Tibial nerve (tissue), 4 donors: ENCODE measurements at regions not wholly inside any gene's neighbourhood (a gene's known extent, or its start where the extent isn't known, plus 50 kb on each side); places are given as distances from the start of the nearest gene placed in this dataset.

ENCODE experiments used
- DNase-seq, 2 donors: peaks; one replicate each; pipeline ENCODE4 v3.0.0-alpha.2; 2019; ENCODE audit warnings: low spot score in 2 of 2
- H3K27ac ChIP-seq, 4 donors: fragments of 200-600 bp; sonication (generic) in 3 of 4; one replicate each; pipeline ENCODE4 v1.5.1; 2017 to 2019; ENCODE audit warnings: mild to moderate bottlenecking in 1 of 4
- H3K27me3 ChIP-seq, 2 donors: fragments of 200-600 bp; sonication (generic) in 1 of 2; one replicate each; pipeline versions ENCODE4 v1.5.1 to v1.6.0; 2017 to 2019
- H3K36me3 ChIP-seq, 3 donors: fragments of 200-600 bp; sonication (generic); one replicate each; pipeline ENCODE4 v1.5.1; 2018 to 2019
- H3K4me1 ChIP-seq, 4 donors: fragments of 200-600 bp; sonication (generic) in 3 of 4; one replicate each; pipeline ENCODE4 v1.5.1; 2017 to 2019
- H3K4me3 ChIP-seq, 4 donors: fragments of 200-600 bp; sonication (generic) in 3 of 4; one replicate each; pipeline ENCODE4 v1.5.1; 2017 to 2019; ENCODE audit warnings: mild to moderate bottlenecking in 1 of 4, moderate library complexity in 1 of 4
- H3K9me3 ChIP-seq, 4 donors: fragments of 200-600 bp; sonication (generic) in 3 of 4; one replicate each; pipeline ENCODE4 v1.5.1; 2017 to 2019
- EP300 ChIP-seq, 2 donors: sonication (generic); formaldehyde crosslinking; IDR thresholded peaks; one replicate each; pipeline ENCODE4 v1.6.1; 2017; ENCODE audit warnings: antibody characterized with exemption in 2 of 2, mild to moderate bottlenecking in 1 of 2
- POLR2A ChIP-seq, 2 donors: fragments of 450-650 bp; IDR thresholded peaks; one replicate each; pipeline ENCODE4 v1.6.1; 2017; ENCODE audit warnings: antibody characterized with exemption in 2 of 2, mild to moderate bottlenecking in 2 of 2, moderate library complexity in 2 of 2
- WGBS, 2 donors: methylation state at CpG; one replicate each; pipeline ENCODE4 v1.1.5; 2018; 5-methylcytosine and 5-hydroxymethylcytosine counted together
- TF ChIP-seq, protein P1 (sequence below), 5 experiments: fragments of 200-600 bp in 3 of 5; fragments of 450-650 bp in 2 of 5; sonication (generic) in 3 of 5; IDR thresholded peaks; one replicate each; pipeline ENCODE4 v1.5.1; 2016 to 2019; ENCODE audit warnings: antibody characterized with exemption in 5 of 5, mild to moderate bottlenecking in 3 of 5, moderate library complexity in 2 of 5

GRCh38 chr5:28855626-28856025 is 1817.2 kb upstream of the CDH9 start:
- Histone ChIP-seq H3K36me3 (no peaks in the 10 kb centered on the region), H3K4me1 (no peaks in the 10 kb centered on the region), H3K27me3 (no peaks in the 10 kb centered on the region), H3K27ac (no peak overlapping the region), H3K4me3 (no peak overlapping the region), H3K9me3 (no peaks in the 10 kb centered on the region)
- WGBS, 2 donors, result 66 to 77% methylated on average over 1 of the region's 1 CpG
- DNase-seq, result no peak
- TF ChIP-seq, protein P1, sequence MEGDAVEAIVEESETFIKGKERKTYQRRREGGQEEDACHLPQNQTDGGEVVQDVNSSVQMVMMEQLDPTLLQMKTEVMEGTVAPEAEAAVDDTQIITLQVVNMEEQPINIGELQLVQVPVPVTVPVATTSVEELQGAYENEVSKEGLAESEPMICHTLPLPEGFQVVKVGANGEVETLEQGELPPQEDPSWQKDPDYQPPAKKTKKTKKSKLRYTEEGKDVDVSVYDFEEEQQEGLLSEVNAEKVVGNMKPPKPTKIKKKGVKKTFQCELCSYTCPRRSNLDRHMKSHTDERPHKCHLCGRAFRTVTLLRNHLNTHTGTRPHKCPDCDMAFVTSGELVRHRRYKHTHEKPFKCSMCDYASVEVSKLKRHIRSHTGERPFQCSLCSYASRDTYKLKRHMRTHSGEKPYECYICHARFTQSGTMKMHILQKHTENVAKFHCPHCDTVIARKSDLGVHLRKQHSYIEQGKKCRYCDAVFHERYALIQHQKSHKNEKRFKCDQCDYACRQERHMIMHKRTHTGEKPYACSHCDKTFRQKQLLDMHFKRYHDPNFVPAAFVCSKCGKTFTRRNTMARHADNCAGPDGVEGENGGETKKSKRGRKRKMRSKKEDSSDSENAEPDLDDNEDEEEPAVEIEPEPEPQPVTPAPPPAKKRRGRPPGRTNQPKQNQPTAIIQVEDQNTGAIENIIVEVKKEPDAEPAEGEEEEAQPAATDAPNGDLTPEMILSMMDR (IDR thresholded peaks at IDR 0.05), result no peak
- no peak for TF ChIP-seq EP300 (IDR thresholded peaks at IDR 0.05)
- no peak for TF ChIP-seq POLR2A (IDR thresholded peaks at IDR 0.05)

DNA sequence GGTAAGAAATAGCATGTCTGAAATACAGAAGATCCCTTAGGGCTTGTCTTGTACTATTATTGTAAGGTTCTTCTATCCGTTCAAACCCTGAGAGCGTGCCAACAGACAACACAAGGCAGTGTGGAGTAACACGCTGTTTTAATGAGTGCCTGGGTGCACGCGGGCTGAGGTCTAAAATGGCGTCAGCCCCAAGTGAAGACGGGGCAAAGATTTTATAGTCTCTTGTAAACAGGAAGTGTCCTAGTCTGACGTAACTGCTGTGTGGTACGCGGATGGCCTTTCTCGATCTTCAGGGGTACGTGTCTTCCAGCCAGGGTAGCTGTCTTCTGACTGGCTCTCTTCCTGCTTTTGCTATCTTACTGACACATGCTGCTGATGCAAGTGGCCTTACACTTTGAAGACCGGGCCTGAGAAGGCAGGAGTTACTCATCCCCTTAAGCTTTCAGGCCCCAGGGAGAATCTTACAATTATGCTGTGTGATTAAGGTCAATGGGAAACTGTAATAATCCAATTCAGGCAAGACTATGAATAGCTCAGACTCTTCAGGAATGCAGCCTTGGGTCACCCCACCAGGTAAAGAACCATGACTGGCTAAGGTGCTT is 1812.0 kb upstream of the CDH9 start:
- no peaks in the 10 kb centered on the region for H3K36me3 ChIP-seq
- TF ChIP-seq, protein P1 (IDR thresholded peaks at IDR 0.05), result no peak
- TF ChIP-seq EP300 (IDR thresholded peaks at IDR 0.05) (no peak), POLR2A (IDR thresholded peaks at IDR 0.05) (no peak)
- no peak for DNase-seq
- no peak overlapping the region for H3K4me3 ChIP-seq
- WGBS, 2 donors, result 89 to 90% methylated on average over 13 of the region's 13 CpGs
- H3K4me1 ChIP-seq, result no peaks in the 10 kb centered on the region
- H3K9me3 ChIP-seq, result no peaks in the 10 kb centered on the region
- H3K27me3 ChIP-seq, result no peaks in the 10 kb centered on the region
- H3K27ac ChIP-seq, result no peak overlapping the region

DNA sequence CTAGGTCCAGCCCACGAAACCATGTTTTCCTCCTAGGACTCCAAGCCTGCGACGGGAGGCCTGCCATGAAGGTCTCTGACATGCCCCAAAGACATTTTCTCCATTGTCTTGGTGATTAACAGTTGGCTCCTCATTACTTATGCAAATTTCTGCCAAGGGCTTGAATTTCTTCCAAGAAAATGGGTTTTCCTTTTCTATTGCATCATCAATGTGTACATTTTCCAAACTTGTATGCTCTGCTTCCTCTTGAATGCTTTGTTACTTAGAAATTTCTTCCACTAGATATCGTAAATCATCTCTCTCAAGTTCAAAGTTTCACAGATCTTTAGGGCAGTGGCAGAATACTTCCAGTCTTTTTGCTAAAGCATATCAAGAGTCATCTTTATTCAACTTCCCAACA is 1792.7 kb upstream of the CDH9 start:
- Histone ChIP-seq H3K36me3 (no peaks in the 10 kb centered on the region), H3K4me1 (no peaks in the 10 kb centered on the region), H3K9me3 (no peaks in the 10 kb centered on the region), H3K27me3 (no peaks in the 10 kb centered on the region), H3K27ac (no peak overlapping the region), H3K4me3 (no peak overlapping the region)
- WGBS, 2 donors, result 80 to 88% methylated on average over 4 of the region's 4 CpGs
- no peak for DNase-seq
- TF ChIP-seq EP300 (IDR thresholded peaks at IDR 0.05) (no peak), POLR2A (IDR thresholded peaks at IDR 0.05) (no peak)
- TF ChIP-seq, protein P1 (IDR thresholded peaks at IDR 0.05), result no peak

GRCh38 chr5:28823231-28823630 is 1784.8 kb upstream of the CDH9 start:
- no peak overlapping the region for H3K4me3 ChIP-seq
- no peaks in the 10 kb centered on the region for H3K4me1 ChIP-seq
- H3K36me3 ChIP-seq, result no peaks in the 10 kb centered on the region
- H3K27me3 ChIP-seq, result no peaks in the 10 kb centered on the region
- no peak overlapping the region for H3K27ac ChIP-seq
- 94 to 100% methylated on average over 1 of the region's 1 CpG for WGBS, 2 donors
- peaks cover 0 to 10% (median 0%) of the 10 kb centered on the region in 4 donors for H3K9me3 ChIP-seq
- no peak for DNase-seq
- TF ChIP-seq, protein P1 (IDR thresholded peaks at IDR 0.05), result no peak
- TF ChIP-seq POLR2A (IDR thresholded peaks at IDR 0.05) (no peak), EP300 (IDR thresholded peaks at IDR 0.05) (no peak)

DNA sequence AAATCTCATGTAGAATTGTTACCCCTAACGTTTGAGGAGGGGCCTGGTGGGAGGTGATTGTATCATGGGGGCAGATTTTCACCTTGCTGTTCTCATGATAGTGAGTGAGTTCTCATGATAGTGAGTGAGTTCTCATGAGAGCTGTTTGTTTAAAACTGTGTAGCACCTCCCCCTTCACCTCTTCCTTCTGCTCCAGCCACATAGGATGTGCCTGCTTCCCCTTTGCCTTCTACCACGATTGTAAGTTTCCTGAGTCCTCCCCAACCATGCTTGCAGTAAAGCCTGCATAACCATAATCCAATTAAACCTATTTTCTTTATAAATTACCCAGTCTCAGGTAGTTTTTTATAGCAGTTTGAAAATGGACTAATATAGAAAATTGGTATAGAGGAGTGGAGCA is 1783.7 kb upstream of the CDH9 start:
- WGBS, 2 donors, result 46 to 55% methylated on average over 2 of the region's 2 CpGs
- Histone ChIP-seq H3K36me3 (no peaks in the 10 kb centered on the region), H3K9me3 (peaks cover 0 to 10% (median 0%) of the 10 kb centered on the region in 4 donors), H3K27ac (no peak overlapping the region), H3K4me1 (no peaks in the 10 kb centered on the region), H3K27me3 (no peaks in the 10 kb centered on the region), H3K4me3 (no peak overlapping the region)
- TF ChIP-seq POLR2A (IDR thresholded peaks at IDR 0.05) (no peak), EP300 (IDR thresholded peaks at IDR 0.05) (no peak)
- TF ChIP-seq, protein P1 (IDR thresholded peaks at IDR 0.05), result no peak
- DNase-seq, result no peak
